ENCODE measurements at regions not wholly inside any gene's neighbourhood (a gene's known extent, or its start where the extent isn't known, plus 50 kb on each side); places are given as distances from the start of the nearest gene placed in this dataset.

GRCh38 chr4:42313872-42314271 is 83.4 kb upstream of the SHISA3 start:
- TF ChIP-seq EZH2phosphoT487 (IDR thresholded peaks at IDR 0.05; ENCODE audit: borderline replicate concordance) (no peak), CTCF (conservative IDR thresholded peaks at IDR 0.05; ENCODE audit: low read length) (no peak)
